Smooth muscle cell (in vitro differentiated cells): ENCODE measurements at regions not wholly inside any gene's neighbourhood (a gene's known extent, or its start where the extent isn't known, plus 50 kb on each side); places are given as distances from the start of the nearest gene placed in this dataset.

Experiments used
- DNase-seq: peaks from one replicate; lab custom pipeline; 2025; ENCODE audit not compliant: unreplicated experiment; lab: John Stamatoyannopoulos, UW
- H2AFZ ChIP-seq: fragments of 200-600 bp; sonication (generic); 2 replicates; pipeline ENCODE4 v1.6.0; 2016; ENCODE audit warnings: antibody characterized with exemption, low read depth, mild to moderate bottlenecking
- H3F3A ChIP-seq: fragments of 200-600 bp; sonication (generic); 2 replicates; pipeline ENCODE4 v1.6.0; 2017; ENCODE audit warnings: antibody characterized with exemption, low read depth
- H3K27ac ChIP-seq: fragments of 200-600 bp; sonication (generic); 2 replicates; pipeline ENCODE4 v1.5.1; 2016; ENCODE audit warnings: low read depth, mild to moderate bottlenecking
- H3K27me3 ChIP-seq: fragments of 200-600 bp; sonication (generic); 2 replicates; pipeline ENCODE4 v1.6.1; 2016; ENCODE audit warnings: low read depth, mild to moderate bottlenecking
- H3K36me3 ChIP-seq: fragments of 200-600 bp; sonication (generic); 2 replicates; pipeline ENCODE4 v1.5.1; 2016; ENCODE audit warnings: low read depth
- H3K4me1 ChIP-seq: fragments of 200-600 bp; sonication (generic); 2 replicates; pipeline ENCODE4 v1.5.1; 2016; ENCODE audit warnings: low read depth
- H3K4me2 ChIP-seq: fragments of 200-600 bp; sonication (generic); 2 replicates; pipeline ENCODE4 v1.6.0; 2016; ENCODE audit warnings: mild to moderate bottlenecking
- H3K4me3 ChIP-seq: fragments of 200-600 bp; sonication (generic); 2 replicates; pipeline ENCODE4 v1.5.1; 2016; ENCODE audit warnings: mild to moderate bottlenecking
- H3K79me2 ChIP-seq: fragments of 200-600 bp; sonication (generic); 2 replicates; pipeline ENCODE4 v1.6.0; 2016; ENCODE audit warnings: low read depth, mild to moderate bottlenecking
- H3K9ac ChIP-seq: fragments of 200-600 bp; sonication (generic); 2 replicates; pipeline ENCODE4 v1.6.0; 2016; ENCODE audit warnings: low read depth
- H3K9me3 ChIP-seq: fragments of 200-600 bp; sonication (generic); replicated peaks from 2 replicates; pipeline ENCODE4 v1.5.1; 2016; ENCODE audit warnings: low read depth
- H4K20me1 ChIP-seq: fragments of 200-600 bp; sonication (generic); 2 replicates; pipeline ENCODE4 v1.6.0; 2016; ENCODE audit warnings: low read depth
- CTCF ChIP-seq: fragments of 200-600 bp; sonication (generic); IDR thresholded peaks from 2 replicates; pipeline ENCODE4 v1.5.1; 2017; ENCODE audit warnings: borderline replicate concordance, mild to moderate bottlenecking, antibody characterized with exemption; ENCODE audit not compliant: insufficient read depth, poor library complexity, severe bottlenecking
- WGBS: methylation state at CpG from one replicate; pipeline ENCODE4 v1.1.7; 2016; ENCODE audit warnings: low lambda C conversion rate; 5-methylcytosine and 5-hydroxymethylcytosine counted together

GRCh38 chr7:45239486-45239885 lies 81.9 kb downstream of the RAMP3 start:
- Histone ChIP-seq H3K4me3 (no peak overlapping the region), H4K20me1 (no peaks in the 10 kb centered on the region), H3F3A (no peaks in the 10 kb centered on the region), H3K27ac (no peak overlapping the region), H2AFZ (no peak overlapping the region), H3K4me2 (no peak overlapping the region), H3K36me3 (no peaks in the 10 kb centered on the region), H3K4me1 (no peaks in the 10 kb centered on the region), H3K9me3 (no peaks in the 10 kb centered on the region), H3K79me2 (no peaks in the 10 kb centered on the region), H3K27me3 (peaks cover 25% of the 10 kb centered on the region), H3K9ac (no peak overlapping the region)
- DNase-seq: no peak
- 75% methylated on average over 6 of the region's 6 CpGs for WGBS
- TF ChIP-seq CTCF: no peak

- no peak for TF ChIP-seq CTCF
- no peak overlapping the region for H3K9ac ChIP-seq
- H4K20me1 ChIP-seq: no peaks in the 10 kb centered on the region
- no peak overlapping the region for H3K27ac ChIP-seq
- H3K79me2 ChIP-seq: no peaks in the 10 kb centered on the region
- no peaks in the 10 kb centered on the region for H3K9me3 ChIP-seq
- H3K4me3 ChIP-seq: no peak overlapping the region
- no peaks in the 10 kb centered on the region for H3F3A ChIP-seq
- no peak for DNase-seq
- H3K27me3 ChIP-seq: peaks cover 20% of the 10 kb centered on the region
- no peaks in the 10 kb centered on the region for H3K36me3 ChIP-seq
- no peak overlapping the region for H2AFZ ChIP-seq
- H3K4me1 ChIP-seq: no peaks in the 10 kb centered on the region
- 86% methylated on average over 7 of the region's 7 CpGs for WGBS
- H3K4me2 ChIP-seq: no peak overlapping the region
These were observed 82.7 kb downstream of the RAMP3 start for GRCh38 chr7:45240273-45240771.

GRCh38 chr7:45240926-45241325 lies 83.3 kb downstream of the RAMP3 start:
- no peak overlapping the region for H3K4me3 ChIP-seq
- no peaks in the 10 kb centered on the region for H4K20me1 ChIP-seq
- H3K9ac ChIP-seq: no peak overlapping the region
- no peak overlapping the region for H3K4me2 ChIP-seq
- no peaks in the 10 kb centered on the region for H3K36me3 ChIP-seq
- no peaks in the 10 kb centered on the region for H3K4me1 ChIP-seq
- H3K27ac ChIP-seq: no peak overlapping the region
- 88% methylated on average over 4 of the region's 4 CpGs for WGBS
- TF ChIP-seq CTCF: no peak
- no peak overlapping the region for H2AFZ ChIP-seq
- no peaks in the 10 kb centered on the region for H3F3A ChIP-seq
- no peaks in the 10 kb centered on the region for H3K9me3 ChIP-seq
- no peak for DNase-seq
- no peaks in the 10 kb centered on the region for H3K79me2 ChIP-seq
- peaks cover 25% of the 10 kb centered on the region for H3K27me3 ChIP-seq

GRCh38 chr7:45241339-45242109 lies 83.9 kb downstream of the RAMP3 start:
- Histone ChIP-seq H3K9me3 (no peaks in the 10 kb centered on the region), H4K20me1 (no peaks in the 10 kb centered on the region), H3K4me2 (no peak overlapping the region), H3F3A (no peaks in the 10 kb centered on the region), H3K9ac (no peak overlapping the region), H3K4me3 (no peak overlapping the region), H3K4me1 (no peaks in the 10 kb centered on the region), H2AFZ (no peak overlapping the region), H3K27ac (no peak overlapping the region), H3K79me2 (no peaks in the 10 kb centered on the region), H3K27me3 (peaks cover 25% of the 10 kb centered on the region), H3K36me3 (no peaks in the 10 kb centered on the region)
- 78% methylated on average over 11 of the region's 11 CpGs for WGBS
- DNase-seq: no peak
- TF ChIP-seq CTCF: no peak
